IgD-negative memory B cell (primary cell): ENCODE measurements at regions not wholly inside any gene's neighbourhood (a gene's known extent, or its start where the extent isn't known, plus 50 kb on each side); places are given as distances from the start of the nearest gene placed in this dataset.
"Not testable (repeated sequence)": the region's sequence is repeated elsewhere in the genome, so short reads cannot be mapped to it uniquely, and the experiment has no call there.

Experiments used
- H3K27ac Mint-ChIP-seq, 3 donors: one replicate each; pipeline ENCODE4 v1.8.0; 2020 to 2022; ENCODE audit warnings: mild to moderate bottlenecking in 3 of 3, mixed read lengths in 3 of 3, moderate library complexity in 1 of 3
- H3K27me3 Mint-ChIP-seq: one replicate; pipeline ENCODE4 v1.8.0; 2021; ENCODE audit warnings: mixed read lengths
- H3K36me3 Mint-ChIP-seq: one replicate; pipeline ENCODE4 v1.8.0; 2020; ENCODE audit warnings: mild to moderate bottlenecking, mixed read lengths
- H3K4me1 Mint-ChIP-seq, 3 donors: one replicate each; pipeline ENCODE4 v1.8.0; 2020 to 2022; ENCODE audit warnings: mixed read lengths in 3 of 3, mild to moderate bottlenecking in 1 of 3
- H3K4me3 Mint-ChIP-seq, 4 donors: one replicate each; pipeline ENCODE4 v1.8.0; 2020 to 2022; ENCODE audit warnings: mild to moderate bottlenecking in 4 of 4, mixed read lengths in 4 of 4, moderate library complexity in 3 of 4
- H3K9me3 Mint-ChIP-seq, 3 donors: one replicate each; pipeline ENCODE4 v1.8.0; 2020 to 2021; ENCODE audit warnings: mixed read lengths in 3 of 3, mild to moderate bottlenecking in 1 of 3

GRCh38 chr4:137966504-137966903 lies 275.6 kb downstream of the SLC7A11 start:
- Mint-ChIP-seq H3K4me1 (no peaks in the 10 kb centered on the region), H3K36me3 (peaks cover 2% of the 10 kb centered on the region), H3K4me3 (no peak overlapping the region), H3K27ac (no peak overlapping the region), H3K9me3 (no peaks in the 10 kb centered on the region), H3K27me3 (no peaks in the 10 kb centered on the region)

- Mint-ChIP-seq H3K27me3 (no peaks in the 10 kb centered on the region), H3K36me3 (peaks cover 2% of the 10 kb centered on the region), H3K9me3 (no peaks in the 10 kb centered on the region), H3K27ac (no peak overlapping the region), H3K4me1 (no peaks in the 10 kb centered on the region), H3K4me3 (no peak overlapping the region)
Measured at GRCh38 chr4:137961051-137961438, 281.1 kb downstream of the SLC7A11 start.

GRCh38 chr4:137960371-137961050 lies 281.6 kb downstream of the SLC7A11 start:
- H3K27me3 Mint-ChIP-seq: no peaks in the 10 kb centered on the region

GRCh38 chr4:137957806-137958205 lies 284.3 kb downstream of the SLC7A11 start:
- no peak overlapping the region for H3K4me3 Mint-ChIP-seq
- H3K36me3 Mint-ChIP-seq: no peaks in the 10 kb centered on the region
- no peak overlapping the region for H3K27ac Mint-ChIP-seq
- H3K4me1 Mint-ChIP-seq: no peaks in the 10 kb centered on the region
- H3K27me3 Mint-ChIP-seq: no peaks in the 10 kb centered on the region
- H3K9me3 Mint-ChIP-seq: peaks cover 0 to 2% (median 0%) of the 10 kb centered on the region in 3 donors

More at GRCh38 chr4:137960371-137961050, 281.6 kb downstream of the SLC7A11 start:
- no peak overlapping the region for H3K27ac Mint-ChIP-seq
- H3K4me1 Mint-ChIP-seq: no peaks in the 10 kb centered on the region
- H3K36me3 Mint-ChIP-seq: peaks cover 2% of the 10 kb centered on the region
- no peak overlapping the region for H3K4me3 Mint-ChIP-seq
- H3K9me3 Mint-ChIP-seq: no peaks in the 10 kb centered on the region

- H3K4me3 Mint-ChIP-seq: no peak overlapping the region
- no peaks in the 10 kb centered on the region for H3K36me3 Mint-ChIP-seq
- peaks cover 0 to 2% (median 0%) of the 10 kb centered on the region in 3 donors for H3K9me3 Mint-ChIP-seq
- H3K27ac Mint-ChIP-seq: no peak overlapping the region
- no peaks in the 10 kb centered on the region for H3K27me3 Mint-ChIP-seq
- no peaks in the 10 kb centered on the region for H3K4me1 Mint-ChIP-seq
Measured at GRCh38 chr4:137956256-137956655, 285.9 kb downstream of the SLC7A11 start.

- Mint-ChIP-seq H3K27me3 (no peaks in the 10 kb centered on the region), H3K27ac (no peak overlapping the region), H3K4me1 (no peaks in the 10 kb centered on the region), H3K36me3 (no peaks in the 10 kb centered on the region), H3K4me3 (no peak overlapping the region), H3K9me3 (peaks cover 0 to 2% (median 0%) of the 10 kb centered on the region in 3 donors)
Measured at GRCh38 chr4:137955595-137955994, 286.6 kb downstream of the SLC7A11 start.

GRCh38 chr4:137952116-137952515 lies 290.0 kb downstream of the SLC7A11 start:
- no peaks in the 10 kb centered on the region for H3K27me3 Mint-ChIP-seq
- H3K27ac Mint-ChIP-seq: no peak overlapping the region
- no peaks in the 10 kb centered on the region for H3K4me1 Mint-ChIP-seq
- H3K9me3 Mint-ChIP-seq: peaks cover 0 to 4% (median 0%) of the 10 kb centered on the region in 3 donors
- no peaks in the 10 kb centered on the region for H3K36me3 Mint-ChIP-seq
- H3K4me3 Mint-ChIP-seq: no peak overlapping the region

GRCh38 chr4:137950286-137950685 lies 291.9 kb downstream of the SLC7A11 start:
- H3K4me1 Mint-ChIP-seq: no peaks in the 10 kb centered on the region
- peaks cover 0 to 4% (median 0%) of the 10 kb centered on the region in 3 donors for H3K9me3 Mint-ChIP-seq
- H3K36me3 Mint-ChIP-seq: no peaks in the 10 kb centered on the region
- no peaks in the 10 kb centered on the region for H3K27me3 Mint-ChIP-seq
- H3K27ac Mint-ChIP-seq: no peak overlapping the region
- H3K4me3 Mint-ChIP-seq: no peak overlapping the region

- Mint-ChIP-seq H3K4me3 (no peak overlapping the region), H3K27me3 (no peaks in the 10 kb centered on the region), H3K36me3 (no peaks in the 10 kb centered on the region), H3K27ac (no peak overlapping the region), H3K4me1 (no peaks in the 10 kb centered on the region), H3K9me3 (peaks cover 0 to 4% (median 0%) of the 10 kb centered on the region in 3 donors)
Measured at GRCh38 chr4:137949746-137950145, 292.4 kb downstream of the SLC7A11 start.

GRCh38 chr4:137946453-137947174 lies 295.5 kb downstream of the SLC7A11 start:
- Mint-ChIP-seq H3K27ac (no peak overlapping the region), H3K27me3 (no peaks in the 10 kb centered on the region), H3K9me3 (peaks cover 0 to 3% (median 0%) of the 10 kb centered on the region in 3 donors), H3K4me3 (no peak overlapping the region), H3K36me3 (no peaks in the 10 kb centered on the region), H3K4me1 (no peaks in the 10 kb centered on the region)

GRCh38 chr4:137942815-137943214 lies 299.3 kb downstream of the SLC7A11 start:
- not testable (repeated sequence) for H3K27me3 Mint-ChIP-seq, H3K4me3 Mint-ChIP-seq, H3K27ac Mint-ChIP-seq, H3K9me3 Mint-ChIP-seq, H3K4me1 Mint-ChIP-seq, H3K36me3 Mint-ChIP-seq

- H3K9me3 Mint-ChIP-seq, H3K4me3 Mint-ChIP-seq, H3K36me3 Mint-ChIP-seq, H3K27ac Mint-ChIP-seq, H3K27me3 Mint-ChIP-seq, H3K4me1 Mint-ChIP-seq: not testable (repeated sequence)
Measured at GRCh38 chr4:137942015-137942515, 300.1 kb downstream of the SLC7A11 start.

- no peak overlapping the region for H3K4me3 Mint-ChIP-seq
- H3K27ac Mint-ChIP-seq: no peak overlapping the region
- no peaks in the 10 kb centered on the region for H3K4me1 Mint-ChIP-seq
- H3K27me3 Mint-ChIP-seq: no peaks in the 10 kb centered on the region
- peaks cover 0 to 4% (median 0%) of the 10 kb centered on the region in 3 donors for H3K9me3 Mint-ChIP-seq
- H3K36me3 Mint-ChIP-seq: no peaks in the 10 kb centered on the region
Measured at GRCh38 chr4:137934911-137935310, 307.2 kb downstream of the SLC7A11 start.

GRCh38 chr4:137934046-137934445 lies 308.1 kb downstream of the SLC7A11 start:
- Mint-ChIP-seq H3K27ac (no peak overlapping the region), H3K4me1 (no peaks in the 10 kb centered on the region), H3K9me3 (peaks cover 0 to 4% (median 0%) of the 10 kb centered on the region in 3 donors), H3K36me3 (no peaks in the 10 kb centered on the region), H3K4me3 (no peak overlapping the region), H3K27me3 (no peaks in the 10 kb centered on the region)

GRCh38 chr4:137927972-137928371 lies 314.2 kb downstream of the SLC7A11 start:
- Mint-ChIP-seq H3K4me3 (no peak overlapping the region), H3K9me3 (peaks cover 0 to 4% (median 4%) of the 10 kb centered on the region in 3 donors), H3K27me3 (no peaks in the 10 kb centered on the region), H3K36me3 (no peaks in the 10 kb centered on the region), H3K4me1 (no peaks in the 10 kb centered on the region), H3K27ac (no peak overlapping the region)

GRCh38 chr4:137923494-137923893 lies 318.7 kb downstream of the SLC7A11 start:
- Mint-ChIP-seq H3K4me1 (peaks cover 0 to 2% (median 0%) of the 10 kb centered on the region in 3 donors), H3K4me3 (no peak overlapping the region), H3K9me3 (peaks cover 0 to 11% (median 4%) of the 10 kb centered on the region in 3 donors), H3K27me3 (no peaks in the 10 kb centered on the region), H3K27ac (no peak overlapping the region), H3K36me3 (no peaks in the 10 kb centered on the region)
